CD4-positive, alpha-beta T cell treated with Interleukin-1 beta for 1 hour (primary cell): ENCODE measurements at regions not wholly inside any gene's neighbourhood (a gene's known extent, or its start where the extent isn't known, plus 50 kb on each side); places are given as distances from the start of the nearest gene placed in this dataset.

ENCODE experiments used
- DNase-seq, 2 donors: peaks; one replicate each; pipeline ENCODE4 v3.0.0-alpha.2; 2020 to 2022

GRCh38 chr16:62564291-62564690 lies 528.1 kb upstream of the CDH8 start:
- DNase-seq = no peak

- no peak for DNase-seq
Measured at GRCh38 chr16:62562121-62562520, 525.9 kb upstream of the CDH8 start.

GRCh38 chr16:62549875-62550274 lies 513.6 kb upstream of the CDH8 start:
- DNase-seq = no peak

- no peak for DNase-seq
Measured at GRCh38 chr16:62548095-62548494, 511.9 kb upstream of the CDH8 start.

- no peak for DNase-seq
Measured at GRCh38 chr16:62546701-62547100, 510.5 kb upstream of the CDH8 start.

GRCh38 chr16:62545039-62545438 lies 508.8 kb upstream of the CDH8 start:
- DNase-seq = no peak

GRCh38 chr16:62543516-62543915 lies 507.3 kb upstream of the CDH8 start:
- DNase-seq = no peak

GRCh38 chr16:62539657-62540056 lies 503.4 kb upstream of the CDH8 start:
- no peak for DNase-seq

- DNase-seq = no peak
Measured at GRCh38 chr16:62530426-62530825, 494.2 kb upstream of the CDH8 start.

GRCh38 chr16:62516001-62516400 lies 479.8 kb upstream of the CDH8 start:
- DNase-seq = no peak

GRCh38 chr16:62503073-62503472 lies 466.8 kb upstream of the CDH8 start:
- DNase-seq = no peak

- DNase-seq = no peak
Measured at GRCh38 chr16:62478903-62479458, 442.7 kb upstream of the CDH8 start.

- no peak for DNase-seq
Measured at GRCh38 chr16:62477796-62478195, 441.6 kb upstream of the CDH8 start.

- no peak for DNase-seq
Measured at GRCh38 chr16:62475573-62475972, 439.3 kb upstream of the CDH8 start.

- DNase-seq = no peak
Measured at GRCh38 chr16:62462971-62463370, 426.7 kb upstream of the CDH8 start.

- no peak for DNase-seq
Measured at GRCh38 chr16:62450291-62450690, 414.1 kb upstream of the CDH8 start.

GRCh38 chr16:62445909-62446308 lies 409.7 kb upstream of the CDH8 start:
- DNase-seq = no peak

GRCh38 chr16:62424206-62424605 lies 388.0 kb upstream of the CDH8 start:
- no peak for DNase-seq

GRCh38 chr16:62408760-62409159 lies 372.5 kb upstream of the CDH8 start:
- DNase-seq = no peak

GRCh38 chr16:62406387-62406786 lies 370.1 kb upstream of the CDH8 start:
- DNase-seq = no peak

GRCh38 chr16:62404842-62405611 lies 368.8 kb upstream of the CDH8 start:
- no peak for DNase-seq

GRCh38 chr16:62392698-62393097 lies 356.5 kb upstream of the CDH8 start:
- no peak for DNase-seq

- DNase-seq = no peak
Measured at GRCh38 chr16:62391940-62392339, 355.7 kb upstream of the CDH8 start.

GRCh38 chr16:62391134-62391533 lies 354.9 kb upstream of the CDH8 start:
- no peak for DNase-seq

GRCh38 chr16:62390214-62390613 lies 354.0 kb upstream of the CDH8 start:
- no peak for DNase-seq
